Bronchial epithelial cell (primary cell): ENCODE measurements at regions not wholly inside any gene's neighbourhood (a gene's known extent, or its start where the extent isn't known, plus 50 kb on each side); places are given as distances from the start of the nearest gene placed in this dataset.

ENCODE experiments used
- DNase-seq: peaks from one replicate; pipeline ENCODE4 v3.0.0-alpha.2; 2010; ENCODE audit warnings: low read depth
- FAIRE-seq: peaks from 2 replicates; lab custom pipeline; 2011; peaks lifted over from hg19 to GRCh38; lab: Jason Lieb, UNC
- H3K27me3 ChIP-seq: 2 replicates; pipeline ENCODE4 v1.5.1; 2011; ENCODE audit warnings: low read length; ENCODE audit not compliant: control insufficient read depth, insufficient read depth
- H3K36me3 ChIP-seq: 2 replicates; pipeline ENCODE4 v1.5.1; 2011; ENCODE audit warnings: low read length; ENCODE audit not compliant: control insufficient read depth, insufficient read depth
- H3K4me3 ChIP-seq: 2 replicates; pipeline ENCODE4 v1.5.1; 2011; ENCODE audit warnings: mild to moderate bottlenecking, low read depth, low read length, control low read depth
- CTCF ChIP-seq: IDR thresholded peaks from 2 replicates; pipeline ENCODE4 v1.5.1; 2011; ENCODE audit warnings: mild to moderate bottlenecking, moderate library complexity, low read length, control low read depth, inconsistent platforms; ENCODE audit not compliant: insufficient read depth, severe bottlenecking

GRCh38 chr7:145183069-145183468 is 347.2 kb upstream of the TPK1 start:
- no peak overlapping the region for H3K4me3 ChIP-seq
- H3K36me3 ChIP-seq = no peaks in the 10 kb centered on the region
- DNase-seq (no peak), FAIRE-seq (no peak)
- no peak for TF ChIP-seq CTCF
- no peaks in the 10 kb centered on the region for H3K27me3 ChIP-seq

- Histone ChIP-seq H3K36me3 (no peaks in the 10 kb centered on the region), H3K27me3 (no peaks in the 10 kb centered on the region), H3K4me3 (no peak overlapping the region)
- DNase-seq (peak; percentile 3), FAIRE-seq (no peak)
- no peak for TF ChIP-seq CTCF
These were observed 339.5 kb upstream of the TPK1 start for GRCh38 chr7:145175366-145175765.

GRCh38 chr7:145169908-145170307 is 334.1 kb upstream of the TPK1 start:
- no peak for TF ChIP-seq CTCF
- no peaks in the 10 kb centered on the region for H3K27me3 ChIP-seq
- no peak overlapping the region for H3K4me3 ChIP-seq
- FAIRE-seq (no peak), DNase-seq (no peak)
- no peaks in the 10 kb centered on the region for H3K36me3 ChIP-seq

- FAIRE-seq (peak; percentile 73), DNase-seq (no peak)
- Histone ChIP-seq H3K36me3 (no peaks in the 10 kb centered on the region), H3K27me3 (no peaks in the 10 kb centered on the region), H3K4me3 (no peak overlapping the region)
- no peak for TF ChIP-seq CTCF
These were observed 333.0 kb upstream of the TPK1 start for GRCh38 chr7:145168879-145169278.

- Histone ChIP-seq H3K4me3 (no peak overlapping the region), H3K36me3 (no peaks in the 10 kb centered on the region), H3K27me3 (no peaks in the 10 kb centered on the region)
- TF ChIP-seq CTCF = no peak
- DNase-seq (no peak), FAIRE-seq (no peak)
These were observed 332.6 kb upstream of the TPK1 start for GRCh38 chr7:145168427-145168826.

- TF ChIP-seq CTCF = no peak
- Histone ChIP-seq H3K36me3 (no peaks in the 10 kb centered on the region), H3K27me3 (no peaks in the 10 kb centered on the region), H3K4me3 (no peak overlapping the region)
- FAIRE-seq = no peak
- DNase-seq = no peak
These were observed 321.0 kb upstream of the TPK1 start for GRCh38 chr7:145156834-145157233.
